NOMO-1 treated with dmso at 0.1 percent for 144 hours (cell line): ENCODE measurements at regions not wholly inside any gene's neighbourhood (a gene's known extent, or its start where the extent isn't known, plus 50 kb on each side); places are given as distances from the start of the nearest gene placed in this dataset.

Source experiments
- DNase-seq: peaks from one replicate; lab custom pipeline; 2025; ENCODE audit not compliant: unreplicated experiment; lab: John Stamatoyannopoulos, UW

- DNase-seq, result no peak
Observed at GRCh38 chrX:69365755-69366154, 138.4 kb upstream of the NALF2 start.

- DNase-seq, result no peak
Observed at GRCh38 chrX:69365349-69365748, 138.8 kb upstream of the NALF2 start.

- no peak for DNase-seq
Observed at GRCh38 chrX:69362856-69363255, 141.3 kb upstream of the NALF2 start.

- DNase-seq, result no peak
Observed at GRCh38 chrX:69362354-69362753, 141.8 kb upstream of the NALF2 start.

- no peak for DNase-seq
Observed at GRCh38 chrX:69361311-69361845, 142.7 kb upstream of the NALF2 start.

GRCh38 chrX:69357317-69357716 is 146.8 kb upstream of the NALF2 start:
- no peak for DNase-seq

- DNase-seq, result no peak
Observed at GRCh38 chrX:69324851-69325250, 159.6 kb upstream of the PJA1 start.

GRCh38 chrX:69323786-69324720 is 158.8 kb upstream of the PJA1 start:
- DNase-seq, result no peak

GRCh38 chrX:69321789-69322188 is 156.5 kb upstream of the PJA1 start:
- DNase-seq, result no peak

- DNase-seq, result no peak
Observed at GRCh38 chrX:69321006-69321655, 155.9 kb upstream of the PJA1 start.

GRCh38 chrX:69320116-69320515 is 154.9 kb upstream of the PJA1 start:
- DNase-seq, result no peak

GRCh38 chrX:69319376-69319775 is 154.1 kb upstream of the PJA1 start:
- DNase-seq, result no peak

GRCh38 chrX:69318651-69319340 is 153.5 kb upstream of the PJA1 start:
- no peak for DNase-seq

GRCh38 chrX:69317721-69318120 is 152.5 kb upstream of the PJA1 start:
- DNase-seq, result no peak

- DNase-seq, result no peak
Observed at GRCh38 chrX:69314436-69315348, 149.4 kb upstream of the PJA1 start.

- DNase-seq, result no peak
Observed at GRCh38 chrX:69313617-69314290, 148.5 kb upstream of the PJA1 start.

GRCh38 chrX:69311936-69312670 is 146.8 kb upstream of the PJA1 start:
- DNase-seq, result no peak

- no peak for DNase-seq
Observed at GRCh38 chrX:69309074-69309792, 144.0 kb upstream of the PJA1 start.

- DNase-seq, result no peak
Observed at GRCh38 chrX:69307756-69308155, 142.5 kb upstream of the PJA1 start.
